ENCODE measurements at regions not wholly inside any gene's neighbourhood (a gene's known extent, or its start where the extent isn't known, plus 50 kb on each side); places are given as distances from the start of the nearest gene placed in this dataset.

DNA sequence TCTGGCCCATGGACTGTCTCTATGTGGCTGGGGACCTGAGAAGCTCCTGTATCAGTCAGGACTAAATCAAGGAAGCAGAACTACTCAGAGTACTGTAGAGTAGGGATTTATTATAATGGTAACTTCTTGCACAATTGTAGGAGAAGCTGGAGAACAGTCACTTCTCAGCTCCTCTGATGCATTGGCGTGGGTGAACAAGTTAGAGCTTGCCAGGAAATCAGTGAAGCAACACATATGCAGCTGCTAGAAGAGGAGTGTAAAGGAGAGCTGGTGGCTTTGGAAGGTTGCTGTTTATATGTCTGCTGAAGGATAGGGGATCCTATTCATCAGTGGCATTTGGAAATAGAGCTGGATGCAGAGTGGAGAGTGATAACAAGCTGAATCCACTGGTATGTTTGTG lies 215.5 kb upstream of the CWC22 start:
- Histone ChIP-seq H4K5ac (ENCODE audit: insufficient read length, low read depth, low read length) (no peak overlapping the region), H2BK120ac (ENCODE audit: low read depth, low read length, poor library complexity, severe bottlenecking) (no peak overlapping the region), H3K79me2 (ENCODE audit: insufficient read depth, low read length) (no peaks in the 10 kb centered on the region), H3K79me1 (ENCODE audit: insufficient read depth, low read depth, low read length, poor library complexity, severe bottlenecking) (no peaks in the 10 kb centered on the region), H3K4me2 (ENCODE audit: insufficient read depth, insufficient read length, low read length) (no peak overlapping the region), H3K4ac (ENCODE audit: low read depth, low read length) (no peak overlapping the region), H4K20me1 (ENCODE audit: control insufficient read depth, insufficient read depth, insufficient read length) (no peaks in the 10 kb centered on the region), H3K56ac (ENCODE audit: insufficient read length, low read depth, low read length) (no peak overlapping the region), H4K8ac (replicated peaks; ENCODE audit: insufficient read length, low read depth, low read length) (no peak overlapping the region), H3T11ph (ENCODE audit: low read length) (no peak overlapping the region), H4K91ac (ENCODE audit: insufficient read length, low read depth, low read length) (no peak overlapping the region), H3K27ac (ENCODE audit: insufficient read length, low read depth, low read length) (no peak overlapping the region), H3K27me3 (ENCODE audit: insufficient read depth, low read length) (no peaks in the 10 kb centered on the region), H3K9me3 (ENCODE audit: control insufficient read depth, low read depth, low read length) (peaks cover 5% of the 10 kb centered on the region), H3K23me2 (ENCODE audit: insufficient read length, low read depth, low read length, poor library complexity, severe bottlenecking) (no peaks in the 10 kb centered on the region), H3K9ac (ENCODE audit: extremely low read depth, insufficient read length, low read length) (no peak overlapping the region), H3K18ac (ENCODE audit: insufficient read length, low read depth, low read length) (no peak overlapping the region), H3K14ac (ENCODE audit: insufficient read depth, low read length) (no peak overlapping the region), H2BK15ac (ENCODE audit: low read depth, low read length) (no peak overlapping the region), H2BK20ac (ENCODE audit: low read depth, low read length, poor library complexity, severe bottlenecking) (no peak overlapping the region), H3K4me1 (ENCODE audit: insufficient read depth, low read length) (no peaks in the 10 kb centered on the region), H2AFZ (ENCODE audit: low read length) (no peak overlapping the region), H2AK5ac (ENCODE audit: insufficient read length, low read length) (no peak overlapping the region), H2BK5ac (ENCODE audit: insufficient read length, low read length) (no peak overlapping the region), H3K23ac (ENCODE audit: insufficient read length, low read depth, low read length) (no peak overlapping the region), H2BK12ac (ENCODE audit: insufficient read length, low read depth, low read length) (no peak overlapping the region)
- Mint-ChIP-seq H3K9me3 (peaks cover 24 to 25% of the 10 kb centered on the region in 2 experiments), H3K4me1 (no peaks in the 10 kb centered on the region), H3K27ac (no peak overlapping the region), H3K36me3 (ENCODE audit: insufficient read depth in 1 of 3, low read depth in 3 of 3) (peaks cover 11 to 37% (median 20%) of the 10 kb centered on the region in 3 experiments), H3K27me3 (ENCODE audit: low read depth) (no peaks in the 10 kb centered on the region; the same call in 1 of the 2 replicates), H3K4me3 (no peak overlapping the region)
- TF ChIP-seq, protein P1, sequence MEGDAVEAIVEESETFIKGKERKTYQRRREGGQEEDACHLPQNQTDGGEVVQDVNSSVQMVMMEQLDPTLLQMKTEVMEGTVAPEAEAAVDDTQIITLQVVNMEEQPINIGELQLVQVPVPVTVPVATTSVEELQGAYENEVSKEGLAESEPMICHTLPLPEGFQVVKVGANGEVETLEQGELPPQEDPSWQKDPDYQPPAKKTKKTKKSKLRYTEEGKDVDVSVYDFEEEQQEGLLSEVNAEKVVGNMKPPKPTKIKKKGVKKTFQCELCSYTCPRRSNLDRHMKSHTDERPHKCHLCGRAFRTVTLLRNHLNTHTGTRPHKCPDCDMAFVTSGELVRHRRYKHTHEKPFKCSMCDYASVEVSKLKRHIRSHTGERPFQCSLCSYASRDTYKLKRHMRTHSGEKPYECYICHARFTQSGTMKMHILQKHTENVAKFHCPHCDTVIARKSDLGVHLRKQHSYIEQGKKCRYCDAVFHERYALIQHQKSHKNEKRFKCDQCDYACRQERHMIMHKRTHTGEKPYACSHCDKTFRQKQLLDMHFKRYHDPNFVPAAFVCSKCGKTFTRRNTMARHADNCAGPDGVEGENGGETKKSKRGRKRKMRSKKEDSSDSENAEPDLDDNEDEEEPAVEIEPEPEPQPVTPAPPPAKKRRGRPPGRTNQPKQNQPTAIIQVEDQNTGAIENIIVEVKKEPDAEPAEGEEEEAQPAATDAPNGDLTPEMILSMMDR (conservative IDR thresholded peaks at IDR 0.05), result no peak
- DNase-seq, result no peak
- no CpG with 5 or more reads among the region's 1 CpG for WGBS (ENCODE audit: extremely low coverage, insufficient read length, low lambda C conversion rate)

Data from H9 (cell line).